Common myeloid progenitor, CD34-positive (primary cell): ENCODE measurements at regions not wholly inside any gene's neighbourhood (a gene's known extent, or its start where the extent isn't known, plus 50 kb on each side); places are given as distances from the start of the nearest gene placed in this dataset.

Experiments used
- CTCF ChIA-PET: fragments of 350-600 bp; sonication (Branson Sonifier 250); formaldehyde crosslinking; loops from one replicate; lab custom pipeline; 2021; ENCODE audit warnings: antibody characterized with exemption; lab: Charles Lee
- POLR2A ChIA-PET: fragments of 350-600 bp; sonication (Branson Sonifier 250); formaldehyde crosslinking; loops from one replicate; lab custom pipeline; 2021; ENCODE audit warnings: antibody characterized with exemption; lab: Charles Lee
- DNase-seq, 3 donors: peaks; one replicate each; pipeline versions ENCODE4 v3.0.0 to v3.0.0-alpha.2; 2013
- H3K27ac ChIP-seq, 2 experiments: 1 replicate in 1 of 2; 2 replicates in 1 of 2; pipeline ENCODE4 v1.7.0; 2013; ENCODE audit warnings: inconsistent platforms in 2 of 2, low read length in 2 of 2, mild to moderate bottlenecking in 2 of 2, low read depth in 1 of 2, moderate library complexity in 1 of 2; ENCODE audit not compliant: severe bottlenecking in 2 of 2, insufficient read depth in 1 of 2, poor library complexity in 1 of 2
- H3K27me3 ChIP-seq, 5 experiments: replicated peaks in 2 of 5; 1 replicate in 3 of 5; 2 replicates in 2 of 5; pipeline versions ENCODE4 v1.6.1 to v1.7.0; 2013; ENCODE audit warnings: low read length in 4 of 5, mild to moderate bottlenecking in 2 of 5, moderate library complexity in 2 of 5, inconsistent platforms in 1 of 5; ENCODE audit not compliant: insufficient read depth in 5 of 5, control insufficient read depth in 4 of 5
- H3K36me3 ChIP-seq, 4 experiments: 1 replicate in 2 of 4; 2 replicates in 2 of 4; pipeline versions ENCODE4 v1.6.1 to v1.7.0; 2013; ENCODE audit warnings: low read length in 3 of 4, control low read depth in 1 of 4, mild to moderate bottlenecking in 1 of 4; ENCODE audit not compliant: control insufficient read depth in 4 of 4, insufficient read depth in 4 of 4
- H3K4me1 ChIP-seq, 4 experiments: 1 replicate in 3 of 4; 2 replicates in 1 of 4; pipeline versions ENCODE4 v1.6.1 to v1.7.1; 2013; ENCODE audit warnings: low read length in 3 of 4, mild to moderate bottlenecking in 3 of 4, control low read depth in 1 of 4, inconsistent platforms in 1 of 4, moderate library complexity in 1 of 4; ENCODE audit not compliant: control insufficient read depth in 4 of 4, insufficient read depth in 4 of 4; ENCODE audit errors: control extremely low read depth in 1 of 4
- H3K4me3 ChIP-seq, 7 experiments: 1 replicate in 4 of 7; 2 replicates in 3 of 7; pipeline versions ENCODE4 v1.5.1 to v1.7.0; 2013; ENCODE audit warnings: mild to moderate bottlenecking in 7 of 7, low read length in 6 of 7, moderate library complexity in 6 of 7, inconsistent platforms in 2 of 7, low read depth in 2 of 7, control low read depth in 1 of 7; ENCODE audit not compliant: insufficient read depth in 4 of 7, control insufficient read depth in 1 of 7; ENCODE audit errors: extremely low read depth in 1 of 7
- H3K9me3 ChIP-seq, 5 experiments: 1 replicate in 4 of 5; 2 replicates in 1 of 5; pipeline versions ENCODE4 v1.6.1 to v1.7.1; 2013; ENCODE audit warnings: low read length in 4 of 5, mild to moderate bottlenecking in 2 of 5, inconsistent platforms in 1 of 5, low read depth in 1 of 5, moderate library complexity in 1 of 5; ENCODE audit not compliant: control insufficient read depth in 4 of 5, insufficient read depth in 2 of 5; ENCODE audit errors: control extremely low read depth in 1 of 5
- WGBS: methylation state at CpG from one replicate; pipeline ENCODE4 v1.1.5; 2013; ENCODE audit not compliant: insufficient coverage; 5-methylcytosine and 5-hydroxymethylcytosine counted together

DNA sequence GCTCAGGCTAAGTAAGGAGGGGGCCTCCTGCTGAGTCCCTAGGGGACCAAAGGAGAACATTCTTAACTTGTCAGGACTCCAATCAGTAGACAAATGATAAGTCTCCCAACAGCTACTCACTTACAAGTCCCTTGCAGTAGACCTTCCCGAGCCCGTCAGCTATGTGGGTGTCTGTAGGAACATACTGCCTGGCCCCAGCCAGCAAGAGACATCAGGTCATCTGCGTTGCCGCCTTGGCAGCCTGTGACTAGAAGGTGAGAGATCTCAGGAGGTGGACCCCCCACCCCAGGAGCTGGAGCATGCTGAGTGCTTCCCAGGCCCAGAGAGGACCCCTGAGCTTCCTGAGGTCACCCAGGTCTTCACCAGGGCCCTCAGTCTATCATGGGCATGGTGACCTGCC is 250.5 kb downstream of the C1orf94 start:
- H3K9me3 ChIP-seq: no peaks in the 10 kb centered on the region
- H3K27ac ChIP-seq: no peak overlapping the region
- no peaks in the 10 kb centered on the region for H3K36me3 ChIP-seq
- DNase-seq: no peak
- H3K4me1 ChIP-seq: no peaks in the 10 kb centered on the region
- H3K27me3 ChIP-seq: no peaks in the 10 kb centered on the region
- ChIA-PET CTCF (interaction anchor here (0.7 kb wide), 1 partner anchor 9 kb away, joined by 3 read pairs; no protein-coding TSS in a partner anchor), POLR2A (no interaction called here)
- 89% methylated on average over 4 of the region's 4 CpGs for WGBS
- H3K4me3 ChIP-seq: no peak overlapping the region

DNA sequence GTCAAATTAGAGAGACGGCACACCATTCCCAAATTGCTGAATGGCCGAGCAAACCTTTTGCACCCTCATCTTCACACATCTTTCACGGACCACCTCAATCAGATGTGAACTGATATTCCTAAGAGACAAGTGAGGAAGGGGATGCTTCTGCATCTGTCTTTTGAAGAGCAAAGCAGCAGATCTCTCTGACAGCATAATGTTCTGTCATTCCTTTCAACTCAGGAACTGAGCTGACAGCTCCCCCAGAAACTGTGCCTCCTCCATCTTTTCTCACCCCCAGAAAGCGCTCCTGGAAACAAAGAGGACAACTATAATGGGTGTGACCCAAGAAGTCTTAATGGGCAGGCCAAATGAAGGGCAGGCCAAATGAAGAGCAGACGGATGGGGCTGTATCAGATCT is 256.4 kb downstream of the C1orf94 start:
- ChIA-PET CTCF (no interaction called here), POLR2A (no interaction called here)
- H3K27me3 ChIP-seq: peaks cover 0 to 12% (median 5%) of the 10 kb centered on the region in 5 experiments

DNA sequence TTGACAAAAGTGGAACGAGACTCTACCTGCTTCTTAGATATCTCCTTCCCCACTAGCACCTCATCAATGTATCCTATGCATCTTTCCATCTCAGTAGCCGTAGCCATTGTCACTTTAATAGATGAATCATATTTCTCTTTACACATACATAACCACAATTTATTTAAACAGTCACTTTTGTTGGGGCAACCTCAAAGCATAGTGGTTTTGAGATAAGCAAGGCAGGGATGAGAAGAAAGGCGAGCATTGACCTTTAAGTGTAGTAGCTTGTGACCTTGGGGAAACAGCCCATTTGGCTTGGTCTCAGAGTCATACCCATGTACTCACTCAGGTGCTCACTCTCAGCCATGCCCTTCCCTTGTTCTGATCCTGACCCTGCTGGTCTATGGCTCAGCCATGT is 260.1 kb downstream of the C1orf94 start:
- H3K4me3 ChIP-seq: no peak overlapping the region
- 90% methylated on average over 2 of the region's 3 CpGs for WGBS
- CTCF ChIA-PET: no interaction called here
- H3K36me3 ChIP-seq: no peaks in the 10 kb centered on the region
- no peak for DNase-seq
- POLR2A ChIA-PET: no interaction called here
- H3K27me3 ChIP-seq: peaks cover 0 to 25% (median 10%) of the 10 kb centered on the region in 5 experiments
- peaks cover 0 to 2% (median 0%) of the 10 kb centered on the region in 5 experiments for H3K9me3 ChIP-seq
- H3K4me1 ChIP-seq: no peaks in the 10 kb centered on the region
- H3K27ac ChIP-seq: no peak overlapping the region

More for the DNA sequence above, 256.4 kb downstream of the C1orf94 start:
- no peak overlapping the region for H3K27ac ChIP-seq
- 90% methylated on average over 2 of the region's 5 CpGs for WGBS
- H3K4me1 ChIP-seq: no peaks in the 10 kb centered on the region
- no peak for DNase-seq
- no peak overlapping the region for H3K4me3 ChIP-seq
- no peaks in the 10 kb centered on the region for H3K36me3 ChIP-seq
- H3K9me3 ChIP-seq: no peaks in the 10 kb centered on the region

DNA sequence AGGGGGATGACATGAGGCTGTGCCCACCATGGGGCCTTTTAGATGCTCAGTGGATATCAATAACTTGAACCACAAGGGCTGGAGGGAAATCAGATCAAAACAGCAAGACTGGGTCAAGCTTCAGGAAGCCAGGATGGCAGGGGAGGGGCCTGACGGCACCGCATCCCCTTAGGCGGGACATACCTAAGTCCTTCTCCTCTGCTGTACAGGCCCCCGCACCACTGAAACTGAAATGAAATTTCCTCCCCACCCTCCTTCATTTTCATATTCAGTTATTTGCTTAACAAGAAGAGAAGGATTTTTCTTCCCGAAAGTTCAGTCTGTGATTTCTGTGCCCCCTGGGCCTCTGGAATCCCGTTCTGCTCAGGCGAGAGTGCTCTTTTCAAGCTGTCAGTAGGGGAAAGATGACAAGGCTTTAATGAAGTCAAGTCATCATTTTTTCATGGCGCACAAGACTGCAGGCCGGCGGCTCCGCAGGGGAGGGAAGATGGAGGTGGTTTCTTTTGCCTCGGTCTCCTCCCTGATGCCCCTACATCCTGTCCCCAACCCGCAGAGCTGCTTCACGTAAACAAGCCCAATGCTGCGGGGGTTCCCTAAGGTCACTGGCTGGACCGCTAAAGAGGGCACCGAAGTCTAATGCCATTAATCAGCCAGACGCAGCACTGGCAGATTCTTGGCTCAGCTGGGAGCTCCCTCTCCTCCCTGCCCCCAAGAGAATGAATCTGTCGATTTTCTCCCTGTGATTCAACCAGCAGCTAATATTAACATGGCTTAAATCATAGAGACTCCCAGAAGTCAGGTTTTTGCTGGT is 264.8 kb downstream of the C1orf94 start:
- WGBS: 54% methylated on average over 11 of the region's 19 CpGs
- ChIA-PET POLR2A (no interaction called here), CTCF (no interaction called here)

DNA sequence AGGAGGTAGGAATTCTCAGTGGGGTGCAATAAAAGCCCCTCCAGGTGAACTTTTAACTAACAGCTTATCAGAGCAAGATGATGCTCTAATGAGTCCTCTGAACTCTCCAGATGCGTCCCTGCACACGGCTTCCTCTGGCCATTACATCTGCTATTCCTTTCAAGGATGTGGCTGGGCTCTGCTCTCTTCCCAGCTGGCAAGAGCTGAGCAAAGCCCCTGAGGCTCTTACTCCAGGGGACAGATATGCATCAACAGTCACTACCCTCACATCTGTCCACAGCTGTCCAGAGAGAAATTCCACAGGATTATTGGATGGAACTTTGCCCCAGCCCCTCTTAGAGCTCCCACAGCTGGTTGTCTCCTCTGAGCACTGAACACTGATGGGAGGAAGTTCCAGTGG is 267.8 kb downstream of the C1orf94 start:
- Histone ChIP-seq H3K4me3 (no peak overlapping the region), H3K4me1 (no peaks in the 10 kb centered on the region), H3K27me3 (peaks cover 3 to 47% (median 8%) of the 10 kb centered on the region in 5 experiments), H3K9me3 (peaks cover 0 to 2% (median 0%) of the 10 kb centered on the region in 5 experiments), H3K27ac (no peak overlapping the region), H3K36me3 (no peaks in the 10 kb centered on the region)
- POLR2A ChIA-PET: no interaction called here
- CTCF ChIA-PET: no interaction called here
- 75% methylated on average over 2 of the region's 2 CpGs for WGBS
- no peak for DNase-seq

More for the DNA sequence above, 264.8 kb downstream of the C1orf94 start:
- Histone ChIP-seq H3K9me3 (peaks cover 0 to 2% (median 0%) of the 10 kb centered on the region in 5 experiments), H3K4me3 (no peak overlapping the region), H3K36me3 (no peaks in the 10 kb centered on the region), H3K27me3 (peaks cover 3 to 42% (median 12%) of the 10 kb centered on the region in 5 experiments), H3K4me1 (no peaks in the 10 kb centered on the region), H3K27ac (no peak overlapping the region)
- DNase-seq: no peak

DNA sequence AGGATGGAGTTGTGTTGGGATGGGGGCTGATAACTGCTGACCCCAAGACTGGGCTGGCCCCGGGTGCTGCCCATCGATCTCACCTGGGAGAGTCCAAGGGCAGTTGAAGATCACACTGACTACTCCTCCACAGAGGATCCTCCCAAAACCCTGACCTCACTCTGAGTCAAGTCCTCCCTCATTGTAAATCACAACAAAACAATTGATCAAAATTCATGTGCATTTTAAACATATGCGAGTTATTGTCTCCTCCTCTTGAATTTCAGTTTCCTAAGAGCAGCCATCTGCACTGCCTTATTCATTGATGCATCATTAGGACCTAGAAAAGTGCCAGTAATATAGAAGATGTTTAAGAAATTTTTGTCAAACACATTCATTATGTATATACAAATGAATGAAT is 273.6 kb downstream of the C1orf94 start:
- ChIA-PET CTCF (no interaction called here), POLR2A (interaction anchor here (0.7 kb wide), 1 partner anchor 855 kb away, joined by 3 read pairs; no protein-coding TSS in a partner anchor)
- no peak for DNase-seq
- Histone ChIP-seq H3K27me3 (peaks cover 0 to 17% (median 3%) of the 10 kb centered on the region in 5 experiments), H3K27ac (no peak overlapping the region), H3K4me1 (no peaks in the 10 kb centered on the region), H3K4me3 (no peak overlapping the region), H3K36me3 (no peaks in the 10 kb centered on the region), H3K9me3 (no peaks in the 10 kb centered on the region)
- WGBS: no CpG with 5 or more reads among the region's 3 CpGs

DNA sequence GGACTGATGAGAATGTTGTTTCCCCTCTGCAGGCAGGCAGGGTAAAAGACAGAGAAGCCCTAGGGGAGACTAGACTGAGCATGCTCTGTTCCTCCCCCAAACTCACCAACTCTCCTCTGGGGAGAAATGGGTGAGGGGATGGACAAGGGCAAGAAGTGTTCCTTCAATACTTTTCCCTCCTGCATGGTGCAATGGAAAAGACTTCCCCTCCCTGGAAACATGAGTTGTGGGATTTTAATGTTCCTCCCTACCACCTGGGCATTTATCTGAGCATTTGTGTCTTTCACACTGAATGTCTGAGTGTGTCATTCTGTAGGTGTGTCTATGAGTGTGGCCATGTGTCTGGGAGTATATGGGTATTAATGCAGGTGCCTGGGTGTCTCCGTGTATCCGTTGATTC is 275.7 kb downstream of the C1orf94 start:
- H3K9me3 ChIP-seq: no peaks in the 10 kb centered on the region
- no peak for DNase-seq
- POLR2A ChIA-PET: no interaction called here
- peaks cover 0 to 4% (median 2%) of the 10 kb centered on the region in 5 experiments for H3K27me3 ChIP-seq
- no peaks in the 10 kb centered on the region for H3K36me3 ChIP-seq
- WGBS: 100% methylated on average over 2 of the region's 2 CpGs
- no peaks in the 10 kb centered on the region for H3K4me1 ChIP-seq
- no peak overlapping the region for H3K4me3 ChIP-seq
- no peak overlapping the region for H3K27ac ChIP-seq
- CTCF ChIA-PET: no interaction called here
